GM12878 (cell line): ENCODE measurements at regions not wholly inside any gene's neighbourhood (a gene's known extent, or its start where the extent isn't known, plus 50 kb on each side); places are given as distances from the start of the nearest gene placed in this dataset.

ENCODE experiments used
- ATAC-seq: fragments of 200-7000 bp; cut with Tn5 transposase; 3 replicates; pipeline ENCODE4 v1.9.1; 2020; ENCODE audit warnings: mild to moderate bottlenecking, moderate library complexity
- BruUV-seq: library from RNA; stranded (reverse); fragments of 400-500 nt; replicated peaks from 2 replicates; lab custom pipeline; 2021; lab: Mats Ljungman, UMichigan
- CTCF ChIA-PET: fragments of 300-600 bp; sonication (Branson Sonifier 250); formaldehyde crosslinking; extraction: SDS; loops from one replicate; lab custom pipeline; 2021; ENCODE audit warnings: inconsistent platforms; lab: Yijun Ruan, JAX
- POLR2A ChIA-PET: fragments of 350-600 bp; formaldehyde crosslinking; extraction: SDS; loops from one replicate; lab custom pipeline; 2021; ENCODE audit warnings: inconsistent platforms; lab: Charles Lee
- RAD21 ChIA-PET: fragments of 300-600 bp; sonication (Branson Sonifier 250); formaldehyde crosslinking; loops from one replicate; lab custom pipeline; 2023; ENCODE audit warnings: antibody characterized with exemption; ENCODE audit not compliant: unreplicated experiment; lab: Charles Lee
- SMC1A ChIA-PET: fragments of 300-600 bp; sonication (Branson Sonifier 250); formaldehyde crosslinking; loops from one replicate; lab custom pipeline; 2023; ENCODE audit not compliant: unreplicated experiment, uncharacterized antibody; lab: Charles Lee
- DNase-seq: peaks from one replicate; pipeline ENCODE4 v3.0.0-alpha.2; 2011; ENCODE audit warnings: low read depth, low spot score
- FAIRE-seq: peaks from 3 replicates; lab custom pipeline; 2011; peaks lifted over from hg19 to GRCh38; lab: Jason Lieb, UNC
- H2AFZ ChIP-seq: 2 replicates; pipeline ENCODE4 v1.6.0; 2011; ENCODE audit warnings: low read depth, low read length, control low read depth; ENCODE audit not compliant: control insufficient read depth
- H3K27ac ChIP-seq: 2 replicates; pipeline ENCODE4 v1.5.1; 2011; ENCODE audit warnings: control low read depth; ENCODE audit not compliant: control insufficient read depth, insufficient read depth
- H3K27me3 ChIP-seq, 2 experiments: replicated peaks in 1 of 2; 2 replicates each; pipeline versions ENCODE4 v1.6.0 to v1.6.1; 2011; ENCODE audit warnings: low read length in 1 of 2; ENCODE audit not compliant: control insufficient read depth in 2 of 2, insufficient read depth in 2 of 2
- H3K36me3 ChIP-seq, 2 experiments: 2 replicates each; pipeline ENCODE4 v1.5.1; 2011; ENCODE audit warnings: low read length in 1 of 2; ENCODE audit not compliant: control insufficient read depth in 2 of 2, insufficient read depth in 2 of 2
- H3K4me1 ChIP-seq: 2 replicates; pipeline ENCODE4 v1.6.1; 2011; ENCODE audit warnings: mild to moderate bottlenecking, low read length, moderate library complexity, mixed read lengths; ENCODE audit not compliant: control insufficient read depth, insufficient read depth
- H3K4me2 ChIP-seq: 2 replicates; pipeline ENCODE4 v1.6.0; 2011; ENCODE audit warnings: control low read depth; ENCODE audit not compliant: control insufficient read depth, insufficient read depth
- H3K4me3 ChIP-seq: fragments of 200-600 bp; sonication (generic); 2 replicates; pipeline ENCODE4 v1.5.1; 2016
- H3K79me2 ChIP-seq: 2 replicates; pipeline ENCODE4 v1.6.0; 2011; ENCODE audit warnings: low read length; ENCODE audit not compliant: control insufficient read depth, insufficient read depth
- H3K9ac ChIP-seq: 2 replicates; pipeline ENCODE4 v1.8.0; 2011; ENCODE audit warnings: low read length, control low read depth, mixed read lengths; ENCODE audit not compliant: control insufficient read depth, insufficient read depth
- H3K9me3 ChIP-seq: replicated peaks from 3 replicates; pipeline ENCODE4 v1.5.1; 2011; ENCODE audit warnings: mild to moderate bottlenecking, low read length; ENCODE audit not compliant: control insufficient read depth, insufficient read depth
- H4K20me1 ChIP-seq: 2 replicates; pipeline ENCODE4 v1.6.0; 2011; ENCODE audit not compliant: control insufficient read depth, insufficient read depth
- DPF2 ChIP-seq: fragments of 450-650 bp; IDR thresholded peaks from 2 replicates; pipeline ENCODE4 v1.6.1; 2017; ENCODE audit warnings: mild to moderate bottlenecking
- EP300 ChIP-seq, 2 experiments: fragments of 150-350 bp in 1 of 2; IDR thresholded peaks; 2 replicates each; pipeline ENCODE4 v1.6.1; 2011 to 2012; ENCODE audit warnings: low read depth in 2 of 2, low read length in 2 of 2, borderline replicate concordance in 1 of 2, improper control_type of control experiment in 1 of 2, inconsistent platforms in 1 of 2; ENCODE audit not compliant: control insufficient read depth in 1 of 2
- MTA3 ChIP-seq: IDR thresholded peaks from 2 replicates; pipeline ENCODE4 v1.6.1; 2012; ENCODE audit warnings: low read length, inconsistent platforms, borderline replicate concordance
- MYC ChIP-seq: IDR thresholded peaks from 2 replicates; pipeline ENCODE4 v1.6.1; 2011; ENCODE audit warnings: mild to moderate bottlenecking, low read length, moderate library complexity, inconsistent platforms; ENCODE audit not compliant: insufficient read depth, insufficient replicate concordance, insufficient read length, severe bottlenecking
- SIX5 ChIP-seq: IDR thresholded peaks from 2 replicates; pipeline ENCODE4 v1.6.1; 2011; ENCODE audit warnings: mild to moderate bottlenecking, low read depth, low read length, moderate library complexity; ENCODE audit not compliant: severe bottlenecking
- ZBTB4 ChIP-seq: fragments of 450-650 bp; formaldehyde crosslinking; IDR thresholded peaks from 2 replicates; pipeline ENCODE4 v1.4.0; 2022; ENCODE audit warnings: mild to moderate bottlenecking, moderate library complexity
- WGBS: methylation state at CpG from one replicate; pipeline ENCODE4 v1.1.6; 2016; ENCODE audit warnings: low lambda C conversion rate; ENCODE audit not compliant: insufficient replicate concordance, insufficient coverage; ENCODE audit errors: missing lambda C conversion rate; 5-methylcytosine and 5-hydroxymethylcytosine counted together
- in situ Hi-C: fragments of 300-500 bp; cut with MboI; formaldehyde crosslinking; loops from 9 replicates; pipeline ENCODE4 v1.14.3; 2018; ENCODE audit warnings: mixed read lengths
- intact Hi-C: fragments of 100-400 bp; cut with micrococcal nuclease; formaldehyde crosslinking; loops from one replicate; pipeline ENCODE4 v1.14.2; 2022; ENCODE audit not compliant: unreplicated experiment

GRCh38 chr3:159534496-159534895 is 454.1 kb upstream of the IL12A start:
- TF ChIP-seq MYC (no peak), SIX5 (no peak), MTA3 (no peak), ZBTB4 (CRISPR knock-in tag) (no peak)
- TF ChIP-seq, all 136 proteins: peak for 0
- CTCF ChIA-PET, result no interaction called here
- RAD21 ChIA-PET, result no interaction called here
- Histone ChIP-seq H3K36me3 (no peaks in the 10 kb centered on the region), H3K27me3 (no peaks in the 10 kb centered on the region), H3K4me2 (no peak overlapping the region), H3K9ac (no peak overlapping the region), H3K4me1 (no peaks in the 10 kb centered on the region), H3K4me3 (no peak overlapping the region), H3K79me2 (no peaks in the 10 kb centered on the region), H2AFZ (no peak overlapping the region), H3K9me3 (no peaks in the 10 kb centered on the region), H4K20me1 (no peaks in the 10 kb centered on the region), H3K27ac (no peak overlapping the region)
- FAIRE-seq (no peak), ATAC-seq (no peak), DNase-seq (no peak)
- WGBS, result 0% methylated on average over 3 of the region's 3 CpGs
- in situ Hi-C loops, result no loop called here
- intact Hi-C loops, result no loop called here
- POLR2A ChIA-PET, result no interaction called here
- no TSS peak for BruUV-seq
- SMC1A ChIA-PET, result no interaction called here

- no peaks in the 10 kb centered on the region for H4K20me1 ChIP-seq
- H3K9me3 ChIP-seq, result no peaks in the 10 kb centered on the region
- ATAC-seq, result no peak
- H3K4me1 ChIP-seq, result no peaks in the 10 kb centered on the region
- no peak overlapping the region for H2AFZ ChIP-seq
- no peak for TF ChIP-seq DPF2
- TF ChIP-seq EP300 (IDR thresholded peaks at IDR 0.05; ENCODE audit: borderline replicate concordance in 1 of 2, control insufficient read depth in 1 of 2, low read depth in 2 of 2, low read length in 2 of 2), result no peak
- TF ChIP-seq, all 136 proteins: peak for 0
- Histone ChIP-seq H3K79me2 (no peaks in the 10 kb centered on the region), H3K27me3 (no peaks in the 10 kb centered on the region), H3K4me2 (no peak overlapping the region), H3K36me3 (no peaks in the 10 kb centered on the region), H3K4me3 (no peak overlapping the region), H3K27ac (no peak overlapping the region), H3K9ac (no peak overlapping the region)
- DNase-seq, result no peak
- FAIRE-seq, result no peak
- ChIA-PET CTCF (no interaction called here), RAD21 (no interaction called here), POLR2A (no interaction called here), SMC1A (no interaction called here)
- no TSS peak for BruUV-seq
- 0% methylated on average over 1 of the region's 1 CpG for WGBS
- in situ Hi-C loops (no loop called here), intact Hi-C loops (no loop called here)
Observed at GRCh38 chr3:159536876-159537275, 451.8 kb upstream of the IL12A start.
